Peyer's patch (tissue), 4 donors: ENCODE measurements at regions not wholly inside any gene's neighbourhood (a gene's known extent, or its start where the extent isn't known, plus 50 kb on each side); places are given as distances from the start of the nearest gene placed in this dataset.

ENCODE experiments used
- DNase-seq, 3 donors: peaks; one replicate each; pipeline ENCODE4 v3.0.0-alpha.2; 2017 to 2019
- H3K27ac ChIP-seq, 4 donors: fragments of 200-600 bp; sonication (generic); one replicate each; pipeline ENCODE4 v1.5.1; 2016 to 2019
- H3K27me3 ChIP-seq, 2 donors: fragments of 200-600 bp; sonication (generic); one replicate each; pipeline ENCODE4 v1.5.1; 2019
- H3K36me3 ChIP-seq, 3 donors: fragments of 200-600 bp; sonication (generic); one replicate each; pipeline ENCODE4 v1.5.1; 2016 to 2019
- H3K4me1 ChIP-seq, 4 donors: fragments of 200-600 bp; sonication (generic); one replicate each; pipeline ENCODE4 v1.5.1; 2016 to 2019
- H3K4me3 ChIP-seq, 4 donors: fragments of 200-600 bp; sonication (generic); 1 replicate in 3 of 4; 2 replicates in 1 of 4; pipeline ENCODE4 v1.5.1; 2016 to 2019; ENCODE audit warnings: mild to moderate bottlenecking in 1 of 4
- H3K9me3 ChIP-seq, 4 donors: fragments of 200-600 bp; sonication (generic); one replicate each; pipeline ENCODE4 v1.5.1; 2016 to 2019; ENCODE audit warnings: mild to moderate bottlenecking in 1 of 4
- CTCF ChIP-seq, 6 experiments: fragments of 450-650 bp in 4 of 6; fragments of 200-600 bp in 2 of 6; sonication (generic) in 1 of 6; IDR thresholded peaks; one replicate each; pipeline ENCODE4 v1.5.1; 2017 to 2019; ENCODE audit warnings: antibody characterized with exemption in 6 of 6, mild to moderate bottlenecking in 3 of 6, moderate library complexity in 1 of 6
- POLR2A ChIP-seq, 2 donors: fragments of 450-650 bp; IDR thresholded peaks; one replicate each; pipeline ENCODE4 v1.5.1; 2017; ENCODE audit warnings: antibody characterized with exemption in 2 of 2, mild to moderate bottlenecking in 2 of 2, moderate library complexity in 2 of 2

DNA sequence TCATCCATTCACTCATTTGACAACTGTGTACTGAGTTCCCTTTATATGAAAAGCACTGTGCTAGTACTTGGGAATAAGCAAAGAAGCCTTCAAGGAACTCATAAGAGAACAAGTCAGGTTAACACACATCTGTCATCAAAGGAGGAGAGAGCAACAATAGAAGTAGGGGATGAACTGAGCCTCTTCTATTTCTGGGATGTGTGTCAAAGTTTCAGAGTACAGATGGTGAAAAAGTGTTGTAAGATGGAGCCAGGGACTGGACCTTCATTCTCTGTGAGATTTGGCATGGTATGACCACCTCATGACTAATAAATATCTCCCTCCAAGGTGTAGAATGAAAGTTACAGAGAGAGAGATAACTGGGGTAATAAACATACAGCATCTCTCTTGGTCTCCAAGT is 349.8 kb upstream of the PLET1 start:
- Histone ChIP-seq H3K4me3 (no peak overlapping the region), H3K27me3 (no peaks in the 10 kb centered on the region), H3K27ac (no peak overlapping the region), H3K4me1 (peaks cover 0 to 5% (median 0%) of the 10 kb centered on the region in 4 donors), H3K9me3 (no peaks in the 10 kb centered on the region), H3K36me3 (no peaks in the 10 kb centered on the region)
- no peak for DNase-seq
- no peak for TF ChIP-seq CTCF (IDR thresholded peaks at IDR 0.05)
- no peak for TF ChIP-seq POLR2A (IDR thresholded peaks at IDR 0.05)

GRCh38 chr11:112610996-112611750 is 350.0 kb upstream of the NCAM1 start:
- Histone ChIP-seq H3K27ac (no peak overlapping the region), H3K36me3 (no peaks in the 10 kb centered on the region), H3K27me3 (no peaks in the 10 kb centered on the region), H3K4me3 (no peak overlapping the region), H3K9me3 (no peaks in the 10 kb centered on the region), H3K4me1 (peaks cover 0 to 5% (median 0%) of the 10 kb centered on the region in 4 donors)
- DNase-seq, result no peak
- TF ChIP-seq CTCF (IDR thresholded peaks at IDR 0.05) (no peak), POLR2A (IDR thresholded peaks at IDR 0.05) (no peak)

- peaks cover 0 to 5% (median 0%) of the 10 kb centered on the region in 4 donors for H3K4me1 ChIP-seq
- no peaks in the 10 kb centered on the region for H3K36me3 ChIP-seq
- no peaks in the 10 kb centered on the region for H3K9me3 ChIP-seq
- no peak for DNase-seq
- TF ChIP-seq POLR2A (IDR thresholded peaks at IDR 0.05) (no peak), CTCF (IDR thresholded peaks at IDR 0.05) (no peak)
- no peak overlapping the region for H3K27ac ChIP-seq
- no peaks in the 10 kb centered on the region for H3K27me3 ChIP-seq
- H3K4me3 ChIP-seq, result no peak overlapping the region
Measured at GRCh38 chr11:112611771-112612170, 349.4 kb upstream of the NCAM1 start.

- TF ChIP-seq POLR2A (IDR thresholded peaks at IDR 0.05) (no peak), CTCF (IDR thresholded peaks at IDR 0.05) (no peak)
- no peaks in the 10 kb centered on the region for H3K27me3 ChIP-seq
- no peak for DNase-seq
- no peak overlapping the region for H3K4me3 ChIP-seq
- no peaks in the 10 kb centered on the region for H3K36me3 ChIP-seq
- peaks cover 0 to 5% (median 0%) of the 10 kb centered on the region in 4 donors for H3K4me1 ChIP-seq
- no peaks in the 10 kb centered on the region for H3K9me3 ChIP-seq
- H3K27ac ChIP-seq, result no peak overlapping the region
Measured at GRCh38 chr11:112612250-112612849, 348.9 kb upstream of the NCAM1 start.

GRCh38 chr11:112613051-112613972 is 347.9 kb upstream of the NCAM1 start:
- Histone ChIP-seq H3K36me3 (no peaks in the 10 kb centered on the region), H3K27ac (no peak overlapping the region), H3K4me1 (peaks cover 0 to 5% (median 0%) of the 10 kb centered on the region in 4 donors), H3K4me3 (no peak overlapping the region), H3K9me3 (no peaks in the 10 kb centered on the region), H3K27me3 (no peaks in the 10 kb centered on the region)
- DNase-seq, result peak in 1 of 3 donors; percentile 54
- TF ChIP-seq CTCF (IDR thresholded peaks at IDR 0.05) (no peak), POLR2A (IDR thresholded peaks at IDR 0.05) (no peak)
